NCI-H446 (cell line): ENCODE measurements at regions not wholly inside any gene's neighbourhood (a gene's known extent, or its start where the extent isn't known, plus 50 kb on each side); places are given as distances from the start of the nearest gene placed in this dataset.

Source experiments
- DNase-seq, 2 experiments: peaks; one replicate each; lab custom pipeline; 2025; lab: John Stamatoyannopoulos, UW

DNA sequence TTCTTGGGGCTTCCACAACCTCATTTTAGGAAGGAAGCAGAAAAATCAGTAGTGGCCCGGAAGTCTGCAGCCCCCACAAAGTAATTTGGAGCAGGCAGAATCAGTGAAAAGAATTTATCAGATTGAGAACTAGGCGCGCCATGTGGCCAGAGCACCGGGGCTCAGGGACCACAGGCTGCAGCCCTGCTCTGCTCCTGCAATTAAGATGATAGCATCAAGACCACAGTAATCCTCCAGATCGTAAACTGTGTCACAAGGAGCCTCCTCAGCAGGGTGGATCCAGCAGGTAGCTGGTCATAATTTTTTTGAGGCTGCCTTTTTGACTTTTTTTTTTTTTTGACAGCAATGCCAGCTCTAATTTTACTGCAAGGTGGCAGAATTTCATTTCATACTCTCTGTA is 209.0 kb upstream of the ZMIZ1 start:
- no peak for DNase-seq

DNA sequence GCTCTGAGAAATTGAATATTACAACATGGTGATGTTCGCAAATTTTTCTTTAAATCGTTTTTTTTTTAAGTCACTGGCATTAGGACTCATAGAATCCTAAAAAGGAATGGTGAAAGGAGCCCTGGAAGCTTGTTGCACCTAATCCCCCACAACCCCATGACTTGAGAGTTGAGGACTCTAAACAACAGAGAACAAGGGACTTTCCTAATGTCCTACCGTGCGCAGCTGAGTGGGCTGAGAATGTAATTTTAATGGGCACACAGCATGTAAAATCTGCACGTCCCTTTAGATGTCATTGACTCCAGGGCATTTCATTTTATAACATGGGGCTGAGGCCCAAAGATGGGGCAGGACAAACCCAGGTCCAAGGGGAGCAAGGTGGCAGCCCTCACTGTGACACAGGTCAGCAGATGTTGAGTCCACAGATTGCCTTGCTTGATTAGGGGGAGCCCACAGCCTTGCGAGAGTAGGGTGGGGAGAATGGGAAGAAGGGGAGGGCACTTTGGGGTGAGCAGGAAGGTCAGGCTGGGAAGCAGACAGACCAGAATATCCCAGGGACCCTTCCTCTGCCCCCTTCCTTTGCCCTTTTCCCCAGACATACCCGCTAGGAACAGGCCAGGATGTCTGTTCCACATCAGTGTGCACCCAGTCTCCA is 208.4 kb upstream of the ZMIZ1 start:
- no peak for DNase-seq

DNA sequence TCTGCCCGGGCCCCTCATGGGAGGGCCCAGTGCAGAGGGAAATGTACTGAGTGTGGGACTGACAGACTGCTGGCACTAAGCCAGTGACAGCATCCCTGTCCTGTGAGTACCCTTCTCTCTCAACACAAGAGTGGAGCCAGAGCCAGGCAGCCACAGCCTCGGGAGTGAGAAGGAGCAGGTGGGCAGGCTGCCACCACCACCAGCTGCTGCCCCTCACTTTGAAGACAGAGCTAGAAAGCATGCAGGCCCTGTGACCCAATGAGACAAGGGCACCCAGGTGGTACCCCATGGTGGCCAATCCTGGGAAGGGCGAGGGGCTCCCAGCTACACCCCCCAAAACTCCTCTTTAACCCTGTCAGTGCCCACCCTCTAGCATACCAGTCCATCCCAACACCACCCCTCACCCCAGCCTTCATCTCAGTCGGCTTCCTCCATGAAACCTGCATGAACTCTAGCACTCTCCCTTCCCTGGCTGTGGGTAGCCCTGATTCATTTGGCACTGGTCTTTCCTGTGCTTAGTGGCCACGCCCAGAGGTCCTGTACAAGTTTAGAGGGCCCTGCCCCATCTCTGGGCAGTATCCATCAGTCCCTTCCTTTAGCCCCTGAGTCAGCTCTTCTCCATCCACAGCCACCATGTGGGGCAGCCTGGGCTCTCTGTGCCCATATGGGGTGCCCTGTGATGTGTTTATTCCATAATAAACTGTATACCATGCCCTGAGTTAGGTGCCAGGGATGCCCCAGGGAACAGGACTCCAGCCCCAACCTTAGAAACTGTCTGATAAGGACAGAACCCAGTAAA is 207.0 kb upstream of the ZMIZ1 start:
- peak; percentile 30 to 90 for DNase-seq

DNA sequence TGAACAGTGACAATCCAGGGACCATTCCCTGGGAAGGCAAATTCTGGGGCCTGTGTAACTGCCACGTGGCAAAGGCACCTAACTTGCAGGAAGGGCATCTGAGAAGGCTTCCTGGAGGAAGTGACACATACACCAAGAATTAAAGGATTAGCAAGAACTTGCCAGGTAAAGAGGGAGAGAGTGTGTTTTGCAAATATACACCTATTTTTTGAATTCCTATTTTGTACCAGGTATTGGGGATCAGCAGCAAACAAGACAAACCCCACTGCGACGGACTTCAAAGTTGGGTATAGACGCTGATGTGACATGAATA is 206.5 kb upstream of the ZMIZ1 start:
- DNase-seq = no peak

DNA sequence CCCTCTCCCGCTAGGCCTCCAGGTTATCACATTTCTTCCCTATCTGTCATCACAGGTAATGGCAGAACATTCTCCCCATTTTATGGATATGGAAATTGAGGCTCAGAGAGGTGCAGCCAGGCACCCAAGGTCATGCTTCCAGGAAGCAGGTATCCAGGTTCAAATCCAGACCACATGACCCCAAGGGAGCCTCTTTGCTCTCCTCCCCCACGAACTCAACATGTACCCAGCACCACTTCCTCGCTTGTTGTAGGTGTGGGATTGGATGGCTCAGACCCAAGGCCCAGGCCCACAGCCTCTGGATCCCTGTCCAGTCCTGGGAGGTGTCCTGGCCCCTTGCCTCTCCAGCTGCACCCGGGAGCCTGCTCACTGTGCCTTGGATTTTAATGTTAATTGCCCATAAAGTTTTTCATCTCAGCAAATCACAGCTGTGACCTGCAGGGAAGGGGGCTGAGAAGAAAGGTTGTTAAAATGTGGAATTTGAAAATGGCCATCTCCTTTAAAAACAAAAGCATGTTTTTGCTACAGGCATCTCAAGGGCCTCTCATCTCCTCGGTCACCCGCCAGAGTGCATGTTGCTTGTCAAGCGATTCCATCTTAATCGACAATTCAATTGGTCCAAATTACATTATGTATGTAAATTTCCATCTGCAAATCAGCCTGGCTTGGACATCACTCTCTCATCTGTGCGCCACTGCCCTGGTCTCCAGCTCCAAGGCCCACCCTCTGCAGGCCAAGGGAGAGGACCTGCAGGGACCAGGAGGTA is 205.4 kb upstream of the ZMIZ1 start:
- no peak for DNase-seq

DNA sequence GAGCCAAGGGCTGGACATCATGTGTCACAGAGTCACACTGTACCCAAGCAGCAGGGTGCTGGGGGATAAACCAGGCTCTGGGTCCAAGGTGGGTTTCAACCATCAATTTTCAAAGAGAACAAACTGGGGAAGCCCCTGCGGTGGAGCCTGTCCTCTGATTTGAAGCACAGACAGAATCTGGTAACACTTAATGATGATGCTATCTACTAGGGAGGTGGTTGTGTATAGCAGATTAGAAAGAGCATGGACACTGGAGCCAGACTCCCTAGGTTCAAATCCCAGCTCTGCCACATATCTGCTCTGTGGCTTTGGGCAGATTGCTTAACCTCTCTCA is 204.9 kb upstream of the ZMIZ1 start:
- no peak for DNase-seq

DNA sequence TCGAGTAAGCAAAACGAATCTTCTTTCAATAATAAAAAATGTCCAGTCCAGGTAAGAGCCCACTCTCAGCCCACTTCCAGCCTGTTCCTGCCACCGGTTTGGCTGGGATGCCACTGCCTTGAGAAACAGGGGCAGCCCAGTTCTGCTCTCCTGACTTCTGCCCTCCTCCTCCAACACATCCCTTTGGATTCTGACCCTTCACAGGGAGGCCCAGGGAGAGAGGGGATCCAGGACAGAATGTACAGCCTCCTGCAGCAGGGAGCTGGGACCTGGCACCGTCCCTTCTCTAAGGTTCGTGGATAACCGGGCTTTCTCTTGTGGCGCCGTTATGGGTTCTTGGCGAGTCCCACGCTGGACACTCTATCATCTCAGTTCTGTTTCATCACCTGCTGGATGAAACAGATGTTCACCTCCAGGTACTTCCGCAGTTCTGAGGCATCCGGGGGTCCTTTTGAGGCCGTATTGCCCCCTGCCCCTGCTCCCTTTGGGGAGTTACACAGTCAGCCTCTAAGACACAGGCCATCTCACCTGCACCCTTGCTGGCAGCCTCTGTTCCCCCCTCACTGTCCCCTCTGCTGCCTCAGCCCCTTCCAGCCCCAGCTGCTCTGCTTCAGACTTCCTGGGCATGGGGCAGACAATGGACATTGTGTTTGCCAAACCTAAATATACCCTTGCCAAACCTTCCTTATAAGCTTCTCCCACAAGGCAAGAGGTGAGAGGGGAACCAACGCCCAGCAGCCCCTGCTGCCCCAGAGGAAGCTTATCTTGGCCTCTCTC is 203.8 kb upstream of the ZMIZ1 start:
- no peak for DNase-seq

DNA sequence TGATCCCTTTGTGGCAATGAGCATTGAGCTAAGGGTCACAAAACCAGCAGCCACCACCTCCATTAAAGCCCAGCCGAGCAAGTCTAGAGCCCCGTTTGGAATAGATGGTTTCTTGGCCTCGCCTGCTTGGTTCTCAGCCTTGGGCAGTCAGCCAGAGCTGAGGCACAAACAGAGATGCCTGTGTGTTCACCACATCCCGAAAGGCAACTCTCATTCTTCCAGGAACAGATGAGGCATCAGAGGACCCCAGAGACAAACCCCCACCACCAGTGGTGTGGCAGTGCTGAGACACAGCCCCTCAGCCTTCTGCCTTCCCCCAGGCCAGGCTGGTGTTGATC is 203.3 kb upstream of the ZMIZ1 start:
- DNase-seq = peak; percentile 29 to 68

DNA sequence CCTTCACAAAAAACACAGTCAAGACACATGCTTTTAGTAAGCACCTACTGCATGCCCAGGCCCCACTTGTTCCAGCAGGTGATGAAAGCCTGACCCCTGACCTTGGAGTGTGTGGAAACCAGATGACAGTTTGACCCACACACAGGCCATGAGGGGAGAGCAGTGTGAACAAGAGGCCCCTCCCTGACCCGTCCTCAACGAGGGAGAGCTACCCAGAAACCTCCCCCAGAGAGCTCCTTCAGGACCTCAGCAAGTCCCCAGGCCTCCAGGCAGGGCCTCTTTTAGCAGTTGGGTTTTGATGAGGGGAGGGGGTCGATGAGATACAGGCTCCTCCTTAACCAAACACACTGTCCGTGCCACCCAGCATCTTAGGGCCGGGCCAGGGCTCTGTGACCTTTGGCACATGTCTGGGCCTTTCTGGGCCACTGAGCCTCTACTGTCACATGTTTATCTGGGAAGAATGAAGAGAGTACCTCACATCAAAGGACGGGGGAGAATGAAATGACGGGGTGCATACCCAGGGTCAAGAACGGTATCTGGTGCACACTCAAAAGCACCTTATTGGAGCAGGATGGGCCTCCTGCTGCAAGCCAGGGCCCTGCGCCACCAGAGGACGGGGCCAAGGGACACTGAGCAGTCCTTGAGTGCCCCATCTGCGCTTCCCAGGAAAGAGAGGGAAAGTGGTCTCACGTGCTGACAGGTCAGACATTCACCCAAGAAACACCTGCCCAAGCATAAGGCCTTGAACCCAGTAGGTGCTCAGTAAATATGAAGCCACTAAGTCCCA is 202.6 kb upstream of the ZMIZ1 start:
- no peak for DNase-seq

DNA sequence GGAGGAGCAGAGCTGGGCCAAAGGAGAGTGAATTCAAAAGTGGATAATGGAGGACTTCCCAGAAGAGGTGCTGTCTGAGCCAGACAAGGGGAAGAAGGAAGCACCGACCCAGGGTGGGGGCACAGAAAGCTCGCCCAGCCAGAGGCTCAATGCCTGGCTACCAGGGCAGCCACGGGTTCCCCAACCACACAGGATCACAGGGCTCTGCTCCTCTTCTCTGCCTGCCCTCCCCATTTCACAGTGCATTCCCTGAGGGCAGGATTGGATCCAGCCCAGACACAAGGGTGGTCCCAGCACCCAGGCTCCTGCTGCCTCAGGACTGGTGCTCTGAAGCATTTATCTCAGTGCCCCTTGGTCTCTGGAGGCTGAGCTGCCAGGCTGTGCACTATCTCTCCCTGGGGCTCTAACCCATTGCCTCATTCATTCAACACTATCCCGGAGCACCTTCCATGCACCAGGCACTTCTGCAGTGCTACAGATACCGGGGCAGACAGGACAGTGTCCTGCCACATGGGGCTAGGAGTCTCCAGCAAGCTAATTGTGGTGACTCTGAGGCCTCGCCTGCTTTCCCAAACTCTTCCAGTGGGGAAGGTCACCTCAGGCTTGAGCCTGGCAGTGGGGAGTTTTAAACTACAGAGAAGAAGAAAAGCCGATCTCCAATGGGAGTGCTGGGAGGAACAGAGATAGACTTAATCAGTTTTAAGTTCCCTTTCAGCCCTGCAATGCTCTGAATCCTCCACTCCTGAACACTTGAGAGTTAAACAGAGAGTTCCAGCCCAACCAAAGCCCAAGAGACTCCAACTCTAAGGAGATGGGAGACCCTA is 201.8 kb upstream of the ZMIZ1 start:
- DNase-seq = no peak

DNA sequence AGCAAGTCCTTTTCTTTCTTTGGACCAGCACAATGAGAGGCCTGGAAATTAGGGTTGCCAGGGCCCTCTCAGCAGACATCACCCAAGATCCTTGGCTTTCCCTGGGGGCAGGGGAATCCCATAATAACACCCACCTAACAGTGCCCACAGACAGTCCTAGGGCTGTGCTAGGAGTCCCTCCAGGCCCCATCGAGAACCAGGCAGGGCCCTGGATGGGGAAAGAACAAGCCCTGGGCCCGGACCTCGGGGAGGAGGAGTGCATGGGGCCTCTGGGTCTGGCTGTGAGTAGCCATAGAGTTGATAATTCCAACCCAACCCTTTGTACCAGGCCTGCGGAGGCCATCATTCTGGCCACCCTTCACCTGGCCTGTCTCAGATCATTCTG is 201.2 kb upstream of the ZMIZ1 start:
- DNase-seq = no peak

DNA sequence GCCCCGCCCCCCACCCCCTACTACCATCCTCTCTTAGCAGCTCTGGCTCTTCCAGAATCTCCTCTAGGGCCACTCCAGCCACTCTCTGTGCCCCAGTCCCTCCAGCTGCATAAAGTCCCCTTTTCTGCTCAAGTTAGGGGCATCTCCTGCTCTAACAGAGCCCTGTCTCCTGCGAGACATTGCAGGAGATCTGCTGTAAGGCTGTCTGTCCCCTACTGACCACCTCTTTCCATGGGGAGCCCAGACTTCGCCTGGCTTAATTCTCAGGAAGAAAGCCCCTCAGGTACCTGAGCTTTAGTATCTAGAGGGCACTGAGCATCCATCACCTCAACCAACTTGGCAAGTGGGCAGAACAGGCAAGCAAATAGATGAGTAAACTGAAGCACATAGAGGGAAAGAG is 200.7 kb upstream of the ZMIZ1 start:
- no peak for DNase-seq

DNA sequence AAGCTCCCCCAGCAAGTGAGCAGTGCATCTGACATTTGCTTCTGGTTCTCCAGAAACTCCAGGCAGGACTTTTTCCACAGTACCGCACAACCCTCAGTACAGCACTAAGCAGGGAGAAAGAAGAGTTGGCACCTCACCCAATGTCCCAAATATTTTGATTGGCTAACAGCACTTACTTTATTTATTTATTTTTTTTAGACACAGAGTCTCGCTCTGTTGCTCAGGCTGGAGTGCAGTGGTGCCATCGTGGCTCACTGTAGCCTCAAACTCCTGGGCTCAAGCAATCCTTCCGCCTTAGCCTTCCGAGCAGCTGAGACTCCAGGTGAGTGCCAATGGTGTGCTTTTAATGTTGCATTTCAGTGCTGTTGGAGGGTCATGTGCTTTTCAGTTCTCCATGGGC is 200.3 kb upstream of the ZMIZ1 start:
- no peak for DNase-seq

DNA sequence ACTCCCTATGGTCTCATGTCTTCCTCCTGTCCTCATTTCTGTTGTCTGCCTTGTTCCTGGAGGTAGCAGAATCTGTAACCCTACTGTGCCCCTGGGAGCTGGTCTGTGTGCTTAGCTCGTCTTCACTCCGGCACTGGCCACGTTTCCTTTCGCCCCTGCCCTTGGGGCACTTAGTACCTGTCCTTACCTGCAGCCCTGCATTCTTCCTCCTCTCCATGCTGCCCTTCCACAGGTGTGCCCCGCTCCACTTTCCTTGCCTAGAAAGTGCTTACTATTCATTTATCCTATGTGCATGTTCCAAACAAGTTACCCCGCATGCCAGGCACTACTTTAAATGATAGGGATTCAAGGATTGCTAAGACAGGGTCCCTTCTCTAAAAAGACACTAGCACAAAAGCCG is 199.9 kb upstream of the ZMIZ1 start:
- DNase-seq = no peak

DNA sequence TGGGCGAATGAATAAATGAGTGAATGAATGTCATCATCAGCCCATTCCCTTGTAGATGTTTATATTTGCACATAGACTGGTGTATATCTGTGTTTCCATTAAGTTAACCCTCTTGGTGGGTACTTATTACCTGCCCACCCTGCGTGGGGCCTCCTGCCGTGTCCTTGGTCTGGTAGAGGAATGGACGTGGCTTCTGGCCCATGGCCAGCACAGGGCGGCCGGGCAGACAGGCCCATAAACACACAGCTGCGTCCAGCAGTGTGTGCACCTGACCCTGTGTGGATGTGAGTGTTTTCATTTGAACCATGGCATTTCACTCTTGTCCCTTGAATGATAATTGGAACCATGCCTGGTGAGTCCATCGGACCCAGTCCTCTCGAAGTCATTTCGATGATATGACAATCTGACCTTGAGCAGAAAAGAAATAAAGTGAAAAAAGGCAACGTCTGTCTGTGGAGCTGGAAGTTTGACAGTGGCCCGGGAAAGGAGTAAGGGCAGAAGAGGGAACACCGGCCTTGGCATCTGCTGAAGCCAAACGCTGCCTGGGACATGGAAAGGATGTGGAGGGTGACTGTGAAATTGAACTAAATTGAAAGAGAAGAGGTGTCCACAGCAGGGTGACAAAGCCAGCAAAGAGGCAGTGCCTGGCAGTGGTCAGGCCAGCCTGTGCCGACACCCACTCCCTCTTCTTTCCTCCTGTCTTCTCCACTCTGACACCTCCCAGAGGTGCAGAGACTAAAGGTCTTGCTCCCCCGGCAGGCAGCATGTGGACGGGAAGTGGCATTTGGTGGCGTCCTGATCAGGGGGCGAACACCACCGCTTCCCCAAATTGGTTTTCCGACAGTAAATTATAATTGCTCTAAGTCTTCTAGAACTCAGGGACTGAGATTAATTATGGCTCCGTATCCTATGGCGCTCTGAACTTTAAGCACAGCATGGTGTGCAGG is 199.0 kb upstream of the ZMIZ1 start:
- no peak for DNase-seq

DNA sequence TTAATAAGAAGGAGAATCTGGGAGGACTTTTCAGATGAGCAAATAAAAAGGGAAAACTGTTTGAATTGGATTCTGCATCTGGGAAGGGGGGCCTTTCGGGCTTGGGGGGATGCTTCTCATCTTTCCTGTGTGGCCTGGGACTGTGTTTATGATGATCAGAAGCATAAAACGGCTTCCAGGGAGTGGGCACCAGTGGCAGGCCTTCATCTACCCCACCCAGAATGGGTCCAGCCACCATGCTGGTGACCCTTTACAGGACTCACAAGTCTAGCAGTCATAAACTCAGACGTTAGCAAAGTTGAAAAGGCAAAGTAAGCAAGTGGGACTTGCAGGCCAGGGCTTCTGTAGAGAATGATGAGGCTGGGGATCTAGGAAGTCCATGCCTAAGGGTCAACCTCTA is 198.3 kb upstream of the ZMIZ1 start:
- no peak for DNase-seq

DNA sequence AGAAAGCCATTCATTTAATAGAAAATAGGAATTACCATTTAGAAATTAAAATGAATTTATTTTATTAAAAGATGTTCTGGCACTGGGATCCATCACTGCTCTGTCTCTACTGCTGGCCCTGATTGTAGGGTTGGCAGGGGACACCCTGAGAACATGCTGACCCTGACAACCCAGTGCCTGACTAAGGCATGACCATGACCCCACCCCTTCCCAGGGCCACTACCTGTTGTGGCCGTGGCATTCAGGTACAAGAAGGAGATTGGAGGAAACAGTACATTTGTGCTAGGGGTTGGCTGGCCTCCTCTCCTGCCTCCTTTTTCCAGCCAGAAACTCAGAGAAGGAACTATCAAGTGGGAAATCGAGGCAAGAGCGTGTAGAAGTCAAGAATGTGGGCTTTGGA is 197.0 kb upstream of the ZMIZ1 start:
- DNase-seq = no peak

DNA sequence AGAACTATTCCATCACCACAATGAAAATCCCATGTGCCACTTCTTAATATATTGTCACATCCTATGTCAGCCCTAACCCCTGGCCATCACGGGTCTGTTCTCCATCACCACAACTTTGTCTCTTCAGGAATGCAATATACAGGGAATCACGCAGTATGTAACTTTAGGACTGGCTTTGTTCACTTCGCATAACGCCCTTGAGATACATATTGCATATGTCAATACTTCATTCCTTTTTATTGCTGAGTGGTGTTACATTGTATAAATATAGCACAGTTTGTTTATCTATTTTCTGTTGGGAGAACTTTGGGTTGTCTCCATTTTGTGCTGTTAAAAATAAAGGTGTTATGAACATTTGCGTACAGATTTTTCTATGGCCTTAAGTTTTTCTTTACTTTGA is 195.4 kb upstream of the ZMIZ1 start:
- DNase-seq = no peak

DNA sequence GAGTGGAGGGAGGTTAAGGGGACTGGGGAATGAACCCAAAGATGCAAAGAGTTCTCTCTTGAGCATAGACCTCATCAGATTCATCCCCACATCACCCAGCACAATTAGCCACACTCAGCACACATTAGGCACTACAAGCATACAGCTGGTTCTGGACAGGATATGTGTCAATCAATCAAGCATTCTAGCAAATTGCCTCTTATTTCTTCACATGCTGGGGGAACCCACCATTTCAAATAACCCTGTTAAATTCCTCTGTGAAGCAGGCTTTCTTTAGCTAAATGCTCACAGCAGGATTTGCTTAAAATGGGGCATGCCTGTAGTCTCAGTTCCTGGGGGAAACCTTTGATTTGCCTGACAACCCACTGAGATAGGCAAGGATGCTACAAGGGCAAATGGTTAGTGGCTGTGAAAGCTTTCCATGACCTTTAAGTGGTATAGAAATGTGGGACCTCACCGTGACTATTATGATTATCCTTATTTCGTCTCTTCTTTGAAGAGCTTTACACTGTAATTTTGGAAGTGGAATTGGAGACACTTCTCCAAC is 193.4 kb upstream of the ZMIZ1 start:
- no peak for DNase-seq

DNA sequence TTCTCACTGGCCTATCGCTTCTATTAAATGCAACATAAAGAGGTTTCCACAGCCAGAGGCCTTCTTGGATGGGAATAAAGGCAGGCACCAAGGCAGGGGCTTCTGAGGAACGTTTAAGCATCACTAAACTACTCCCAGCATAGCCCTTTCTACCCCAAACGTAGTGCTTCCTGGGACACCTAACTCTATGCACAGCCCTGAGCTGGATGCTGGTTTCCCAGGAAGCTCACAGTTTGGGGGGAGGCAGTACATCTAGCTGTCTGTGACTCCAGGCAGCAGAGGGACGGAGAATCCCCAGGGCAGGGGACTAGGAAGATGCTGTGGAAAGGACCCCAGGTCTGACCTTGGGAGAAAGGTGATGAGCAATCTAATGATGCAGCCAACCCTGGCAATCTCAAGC is 192.8 kb upstream of the ZMIZ1 start:
- DNase-seq = no peak
